ENCODE measurements at regions not wholly inside any gene's neighbourhood (a gene's known extent, or its start where the extent isn't known, plus 50 kb on each side); places are given as distances from the start of the nearest gene placed in this dataset.

- no peak for TF ChIP-seq ELK3 (CRISPR knock-in tag; IDR thresholded peaks at IDR 0.05)
- no peak for TF ChIP-seq BCOR (IDR thresholded peaks at IDR 0.05)
- TF ChIP-seq DPF2 (IDR thresholded peaks at IDR 0.05), result no peak
- TF ChIP-seq PCBP1 (IDR thresholded peaks at IDR 0.05; ENCODE audit: low read depth, low read length, poor library complexity, severe bottlenecking), result no peak
These were observed 168.1 kb downstream of the BMP4 start (continued) for GRCh38 chr14:53788566-53788965.

- Histone ChIP-seq H3K4me3 (no peak overlapping the region), H3K4me2 (ENCODE audit: insufficient read depth, low read length) (no peak overlapping the region), H4K20me1 (replicated peaks; ENCODE audit: control insufficient read depth, insufficient read depth, low read length) (no peaks in the 10 kb centered on the region), H3K79me2 (ENCODE audit: control insufficient read depth, insufficient read depth, low read length) (no peaks in the 10 kb centered on the region), H3K9me1 (ENCODE audit: control insufficient read depth, insufficient read depth, low read length) (no peaks in the 10 kb centered on the region), H2AFZ (ENCODE audit: low read depth, low read length) (no peak overlapping the region), H3K9me3 (replicated peaks; ENCODE audit: control insufficient read depth, insufficient read depth, low read depth, low read length) (no peaks in the 10 kb centered on the region), H3K4me1 (replicated peaks in 1 of 2; ENCODE audit: control insufficient read depth in 2 of 2, insufficient read depth in 2 of 2, low read length in 2 of 2) (no peaks in the 10 kb centered on the region), H3K36me3 (ENCODE audit: control insufficient read depth, insufficient read depth, low read length) (no peaks in the 10 kb centered on the region), H3K27me3 (ENCODE audit: control insufficient read depth in 2 of 2, insufficient read depth in 2 of 2, low read length in 2 of 2) (no peaks in the 10 kb centered on the region), H3K9ac (ENCODE audit: insufficient read depth in 1 of 2, low read depth in 2 of 2, low read length in 2 of 2) (no peak overlapping the region), H3K27ac (ENCODE audit: extremely low read depth, low read depth, low read length) (no peak overlapping the region)
- FAIRE-seq (no peak), DNase-seq (ENCODE audit: extremely low read depth in 1 of 4, low spot score in 3 of 4) (no peak), ATAC-seq (no peak)
- ChIA-PET CTCF (ENCODE audit: low intra/inter-chr PET ratio) (no interaction called here), POLR2A (no interaction called here)
- in situ Hi-C loops (cut with MboI), result no loop called here
- no TSS peak for BruUV-seq (replicated peaks)
- intact Hi-C loops (cut with micrococcal nuclease), result no loop called here
- TF ChIP-seq NR2C2 (CRISPR knock-in tag; IDR thresholded peaks at IDR 0.05), result no peak
- no peak for TF ChIP-seq NR2C2 (tag; IDR thresholded peaks at IDR 0.05)
- TF ChIP-seq ZNF436 (CRISPR knock-in tag; IDR thresholded peaks at IDR 0.05), result no peak
- TF ChIP-seq FOXP4 (CRISPR knock-in tag; IDR thresholded peaks at IDR 0.05; ENCODE audit: borderline replicate concordance), result no peak
- no peak for TF ChIP-seq SMARCA5 (IDR thresholded peaks at IDR 0.05)
- TF ChIP-seq SPI1 (IDR thresholded peaks at IDR 0.05; ENCODE audit: borderline replicate concordance, low read depth, low read length), result no peak
- no peak for TF ChIP-seq ZBTB8A (IDR thresholded peaks at IDR 0.05; ENCODE audit: partially characterized antibody)
- no peak for TF ChIP-seq CEBPG (CRISPR knock-in tag; IDR thresholded peaks at IDR 0.05)
- TF ChIP-seq CEBPG (tag; conservative IDR thresholded peaks at IDR 0.05 in 1 of 2, IDR thresholded peaks at IDR 0.05 in 1 of 2), result no peak
- no peak for TF ChIP-seq CHD4 (IDR thresholded peaks at IDR 0.05; ENCODE audit: insufficient read depth, insufficient replicate concordance, low read depth, low read length, poor library complexity, severe bottlenecking)
- TF ChIP-seq TBP (optimal IDR thresholded peaks at IDR 0.05; ENCODE audit: low read depth, low read length), result no peak
- TF ChIP-seq ZNF589 (CRISPR knock-in tag; IDR thresholded peaks at IDR 0.05; ENCODE audit: low read depth), result no peak
- TF ChIP-seq ZNF449 (CRISPR knock-in tag; IDR thresholded peaks at IDR 0.05), result no peak
- TF ChIP-seq ZFPM2 (CRISPR knock-in tag; IDR thresholded peaks at IDR 0.05), result no peak
- TF ChIP-seq BCL6 (CRISPR knock-in tag; IDR thresholded peaks at IDR 0.05), result no peak
These were observed 170.6 kb downstream of the BMP4 start for GRCh38 chr14:53786045-53786444.
